DND-41 (cell line): ENCODE measurements at regions not wholly inside any gene's neighbourhood (a gene's known extent, or its start where the extent isn't known, plus 50 kb on each side); places are given as distances from the start of the nearest gene placed in this dataset.

Source experiments
- CTCF ChIP-seq: IDR thresholded peaks from 2 replicates; pipeline ENCODE4 v1.5.1; 2012; ENCODE audit warnings: borderline replicate concordance, low read length, moderate library complexity, mild to moderate bottlenecking; ENCODE audit not compliant: poor library complexity, severe bottlenecking; ENCODE audit errors: extremely low read depth
- EZH2 ChIP-seq: IDR thresholded peaks from 3 replicates; pipeline ENCODE4 v1.6.1; 2012; ENCODE audit warnings: borderline replicate concordance, low read depth, mild to moderate bottlenecking, moderate library complexity, low read length, inconsistent platforms; ENCODE audit not compliant: severe bottlenecking

DNA sequence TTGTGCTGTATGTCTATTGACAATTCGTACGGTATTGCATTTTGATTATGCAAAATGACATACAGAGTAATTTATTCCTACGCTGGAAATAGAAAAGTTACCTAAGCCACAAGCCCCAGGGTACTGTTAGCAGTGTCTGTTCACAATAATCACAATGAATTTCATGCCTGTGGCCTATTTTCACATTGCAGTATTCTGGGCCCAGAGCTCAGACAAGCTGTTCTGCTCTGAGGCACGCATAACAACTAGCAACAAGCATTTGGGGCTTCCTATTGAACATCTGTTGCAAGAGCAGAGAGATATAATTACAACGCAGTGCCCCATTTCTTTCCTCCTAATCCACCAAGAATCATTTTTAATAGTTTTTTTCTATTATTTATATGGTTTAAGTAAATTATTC, 158.9 kb upstream of the SGCG start:
- TF ChIP-seq EZH2 (no peak), CTCF (no peak)
